ENCODE measurements at regions not wholly inside any gene's neighbourhood (a gene's known extent, or its start where the extent isn't known, plus 50 kb on each side); places are given as distances from the start of the nearest gene placed in this dataset.

DNA sequence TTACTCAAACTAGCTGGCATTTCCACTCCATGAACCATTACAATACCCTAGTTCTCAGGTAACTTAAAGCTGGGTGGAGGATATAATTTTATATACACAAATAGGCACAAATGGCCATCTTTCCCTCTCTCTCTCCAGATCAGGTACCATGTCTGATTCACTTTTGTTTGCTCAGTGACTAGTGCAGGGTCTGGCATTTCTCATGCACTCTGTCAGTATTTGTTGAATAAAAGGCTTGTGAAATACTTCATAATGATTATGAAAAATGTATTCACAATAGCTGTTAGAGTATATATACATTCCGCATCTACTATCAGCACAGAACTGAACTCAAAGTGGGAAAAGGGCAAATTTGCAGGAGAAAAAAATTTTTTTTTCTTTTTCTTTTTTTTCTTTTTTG, 510.2 kb upstream of the USP24 start:
- Histone ChIP-seq H3K4me1 (ENCODE audit: control insufficient read depth, insufficient read depth, low read length, poor library complexity, severe bottlenecking) (no peaks in the 10 kb centered on the region), H3K36me3 (ENCODE audit: control insufficient read depth, insufficient read depth, low read length) (no peaks in the 10 kb centered on the region), H3K27ac (ENCODE audit: insufficient read depth, low read length, poor library complexity, severe bottlenecking) (no peak overlapping the region), H3K4me3 (ENCODE audit: insufficient read depth, low read depth, low read length, poor library complexity, severe bottlenecking) (no peak overlapping the region), H3K27me3 (replicated peaks; ENCODE audit: control insufficient read depth, insufficient read depth, low read length, poor library complexity, severe bottlenecking) (no peaks in the 10 kb centered on the region), H3K9me3 (ENCODE audit: control insufficient read depth, low read length) (no peaks in the 10 kb centered on the region)
- no peak for DNase-seq

DNA sequence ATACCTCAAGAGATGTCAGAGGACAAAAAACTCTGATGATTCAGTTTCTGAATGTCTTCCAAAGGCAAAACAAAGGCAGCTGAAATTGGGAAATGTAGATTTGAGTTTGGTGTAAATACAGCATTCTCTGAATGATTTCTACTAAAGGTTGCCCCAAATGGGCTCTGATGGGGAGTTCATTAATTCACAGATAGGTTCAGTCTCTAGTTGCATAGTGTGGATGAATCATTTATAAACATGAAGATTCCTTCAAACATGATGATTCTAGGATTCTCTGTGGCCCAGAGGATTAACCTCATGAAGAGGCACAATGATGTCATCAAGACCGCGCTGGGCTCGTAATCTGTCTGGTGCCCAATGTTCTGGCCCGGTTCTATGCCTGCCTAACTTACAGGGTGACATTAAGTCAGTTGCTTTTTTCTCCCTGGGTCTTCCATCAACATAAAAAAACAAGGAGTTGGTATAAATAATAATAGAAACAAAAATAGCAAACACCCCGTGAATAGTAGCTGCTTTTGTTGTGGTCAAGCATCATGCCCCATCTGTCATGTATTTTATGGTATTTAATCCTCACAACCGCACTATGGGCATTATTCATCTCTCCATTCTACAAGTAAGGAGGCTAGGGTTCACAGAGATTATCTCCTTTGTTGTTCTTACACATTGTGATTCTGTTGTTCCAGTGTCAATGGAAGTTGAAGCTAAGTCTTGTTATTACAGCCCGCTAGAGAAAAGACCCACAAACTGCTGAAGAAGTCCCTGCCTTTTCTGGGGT, 509.6 kb upstream of the USP24 start:
- no peaks in the 10 kb centered on the region for H3K9me3 ChIP-seq (ENCODE audit: control insufficient read depth, low read length)
- no peaks in the 10 kb centered on the region for H3K36me3 ChIP-seq (ENCODE audit: control insufficient read depth, insufficient read depth, low read length)
- H3K27ac ChIP-seq (ENCODE audit: insufficient read depth, low read length, poor library complexity, severe bottlenecking), result no peak overlapping the region
- H3K4me3 ChIP-seq (ENCODE audit: insufficient read depth, low read depth, low read length, poor library complexity, severe bottlenecking), result no peak overlapping the region
- no peaks in the 10 kb centered on the region for H3K27me3 ChIP-seq (replicated peaks; ENCODE audit: control insufficient read depth, insufficient read depth, low read length, poor library complexity, severe bottlenecking)
- DNase-seq, result no peak
- no peaks in the 10 kb centered on the region for H3K4me1 ChIP-seq (ENCODE audit: control insufficient read depth, insufficient read depth, low read length, poor library complexity, severe bottlenecking)

DNA sequence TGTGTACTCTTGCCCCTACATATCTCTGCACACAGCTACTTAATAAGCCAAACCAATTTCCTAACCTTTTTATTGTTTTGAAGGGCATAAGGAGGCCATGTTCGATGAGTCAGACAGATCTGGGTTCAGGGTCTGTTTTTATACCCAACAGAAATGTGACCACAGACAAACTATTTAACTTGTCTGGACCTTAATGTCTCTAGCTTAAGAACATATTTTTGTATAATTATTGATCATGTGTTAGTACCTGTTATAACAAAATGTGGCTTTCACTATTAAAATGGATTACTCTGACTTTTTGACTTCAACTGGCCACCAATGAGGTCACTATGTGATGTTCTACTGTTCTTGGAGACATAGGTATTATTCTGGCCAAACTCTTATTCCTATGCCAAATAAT, 507.8 kb upstream of the USP24 start:
- Histone ChIP-seq H3K36me3 (ENCODE audit: control insufficient read depth, insufficient read depth, low read length) (no peaks in the 10 kb centered on the region), H3K4me1 (ENCODE audit: control insufficient read depth, insufficient read depth, low read length, poor library complexity, severe bottlenecking) (no peaks in the 10 kb centered on the region), H3K27me3 (replicated peaks; ENCODE audit: control insufficient read depth, insufficient read depth, low read length, poor library complexity, severe bottlenecking) (no peaks in the 10 kb centered on the region), H3K4me3 (ENCODE audit: insufficient read depth, low read depth, low read length, poor library complexity, severe bottlenecking) (no peak overlapping the region), H3K9me3 (ENCODE audit: control insufficient read depth, low read length) (no peaks in the 10 kb centered on the region), H3K27ac (ENCODE audit: insufficient read depth, low read length, poor library complexity, severe bottlenecking) (no peak overlapping the region)
- no peak for DNase-seq

DNA sequence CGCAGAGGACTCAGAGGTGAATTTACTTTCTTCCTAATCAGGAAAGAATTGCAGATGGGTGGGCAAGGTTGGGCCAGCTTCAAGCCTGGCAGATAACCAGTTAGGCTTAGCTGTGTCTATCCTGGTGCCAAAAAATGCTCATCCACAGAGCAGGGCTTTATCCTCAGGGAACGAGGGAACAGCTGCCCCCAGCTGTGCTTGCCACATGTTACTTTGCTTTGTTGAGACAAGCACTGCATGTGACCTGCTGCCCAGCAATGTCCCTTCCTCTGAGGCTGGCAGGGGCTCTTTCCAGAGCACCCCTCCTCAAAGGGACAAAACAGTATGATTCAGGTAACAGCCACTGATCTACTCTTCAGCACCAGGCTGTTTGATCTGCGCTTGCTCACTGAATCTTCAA, 505.1 kb upstream of the USP24 start:
- no peaks in the 10 kb centered on the region for H3K4me1 ChIP-seq (ENCODE audit: control insufficient read depth, insufficient read depth, low read length, poor library complexity, severe bottlenecking)
- no peaks in the 10 kb centered on the region for H3K27me3 ChIP-seq (replicated peaks; ENCODE audit: control insufficient read depth, insufficient read depth, low read length, poor library complexity, severe bottlenecking)
- no peaks in the 10 kb centered on the region for H3K9me3 ChIP-seq (ENCODE audit: control insufficient read depth, low read length)
- no peaks in the 10 kb centered on the region for H3K36me3 ChIP-seq (ENCODE audit: control insufficient read depth, insufficient read depth, low read length)
- H3K4me3 ChIP-seq (ENCODE audit: insufficient read depth, low read depth, low read length, poor library complexity, severe bottlenecking), result no peak overlapping the region
- H3K27ac ChIP-seq (ENCODE audit: insufficient read depth, low read length, poor library complexity, severe bottlenecking), result no peak overlapping the region
- DNase-seq, result no peak

DNA sequence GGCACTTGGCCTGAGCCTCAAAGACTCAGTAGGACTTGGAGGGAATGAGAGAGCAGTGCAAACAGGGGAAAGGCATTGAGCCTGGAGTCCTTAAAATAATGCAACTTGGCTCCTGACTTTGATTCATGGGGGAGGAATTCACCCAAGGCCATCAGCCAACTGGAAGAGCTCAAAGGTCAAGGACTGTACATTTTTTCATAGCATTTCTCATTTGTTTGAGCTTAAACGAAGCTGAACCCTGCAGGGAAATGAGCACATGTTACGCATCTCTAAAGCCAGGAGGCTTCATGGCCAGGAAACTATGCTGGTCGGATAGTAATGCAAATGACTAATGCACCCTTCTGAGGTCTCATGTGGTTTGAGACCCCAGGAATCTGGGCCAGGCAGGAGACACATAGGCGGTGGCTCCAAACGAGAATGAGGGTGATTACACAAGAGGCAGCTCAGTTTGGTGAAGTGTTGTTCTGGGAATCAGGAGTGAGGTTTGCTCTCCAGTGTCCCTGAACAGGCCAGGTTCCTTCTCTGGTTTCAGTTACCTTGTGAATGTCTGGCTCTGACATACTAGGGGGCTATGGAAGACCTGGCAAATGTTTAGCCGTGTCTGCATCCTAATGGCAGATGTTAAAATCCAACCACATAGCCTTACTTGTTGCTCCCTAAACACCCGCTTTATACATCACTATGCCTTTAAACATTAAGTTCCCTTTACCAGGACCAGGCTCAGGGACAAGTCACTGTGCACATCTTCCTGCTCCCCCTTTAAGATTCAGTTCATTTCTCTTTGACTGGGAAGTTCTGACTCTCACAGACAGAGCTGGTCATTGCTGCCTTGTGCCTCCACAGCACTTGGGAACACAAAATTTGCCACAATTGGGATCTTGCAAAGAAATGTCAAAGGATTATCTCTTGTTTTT, 503.9 kb upstream of the USP24 start:
- Histone ChIP-seq H3K27ac (ENCODE audit: insufficient read depth, low read length, poor library complexity, severe bottlenecking) (no peak overlapping the region), H3K4me1 (ENCODE audit: control insufficient read depth, insufficient read depth, low read length, poor library complexity, severe bottlenecking) (no peaks in the 10 kb centered on the region), H3K27me3 (replicated peaks; ENCODE audit: control insufficient read depth, insufficient read depth, low read length, poor library complexity, severe bottlenecking) (no peaks in the 10 kb centered on the region), H3K9me3 (ENCODE audit: control insufficient read depth, low read length) (no peaks in the 10 kb centered on the region), H3K36me3 (ENCODE audit: control insufficient read depth, insufficient read depth, low read length) (no peaks in the 10 kb centered on the region), H3K4me3 (ENCODE audit: insufficient read depth, low read depth, low read length, poor library complexity, severe bottlenecking) (no peak overlapping the region)
- DNase-seq, result no peak

DNA sequence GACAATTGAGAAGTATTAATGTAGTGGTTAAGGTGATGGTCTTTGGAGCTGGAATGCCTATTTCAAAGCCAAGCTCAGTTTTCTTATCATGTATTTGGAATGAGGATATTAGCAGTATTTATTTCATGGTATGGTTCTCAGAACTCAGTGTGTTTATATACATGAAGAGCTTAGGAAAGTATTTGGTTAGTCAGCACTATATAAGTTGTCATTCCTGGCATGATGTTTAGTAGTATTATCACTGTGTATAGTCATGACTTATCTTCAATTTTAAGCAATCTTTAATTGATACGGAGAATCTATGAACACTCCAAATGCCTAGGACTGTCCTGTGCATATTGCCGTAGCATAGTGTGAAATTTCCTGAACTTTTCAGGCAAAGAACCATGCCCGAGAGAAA, 501.9 kb upstream of the USP24 start:
- Histone ChIP-seq H3K4me3 (ENCODE audit: insufficient read depth, low read depth, low read length, poor library complexity, severe bottlenecking) (no peak overlapping the region), H3K36me3 (ENCODE audit: control insufficient read depth, insufficient read depth, low read length) (no peaks in the 10 kb centered on the region), H3K27ac (ENCODE audit: insufficient read depth, low read length, poor library complexity, severe bottlenecking) (no peak overlapping the region), H3K4me1 (ENCODE audit: control insufficient read depth, insufficient read depth, low read length, poor library complexity, severe bottlenecking) (no peaks in the 10 kb centered on the region), H3K27me3 (replicated peaks; ENCODE audit: control insufficient read depth, insufficient read depth, low read length, poor library complexity, severe bottlenecking) (no peaks in the 10 kb centered on the region), H3K9me3 (ENCODE audit: control insufficient read depth, low read length) (no peaks in the 10 kb centered on the region)
- DNase-seq, result no peak

DNA sequence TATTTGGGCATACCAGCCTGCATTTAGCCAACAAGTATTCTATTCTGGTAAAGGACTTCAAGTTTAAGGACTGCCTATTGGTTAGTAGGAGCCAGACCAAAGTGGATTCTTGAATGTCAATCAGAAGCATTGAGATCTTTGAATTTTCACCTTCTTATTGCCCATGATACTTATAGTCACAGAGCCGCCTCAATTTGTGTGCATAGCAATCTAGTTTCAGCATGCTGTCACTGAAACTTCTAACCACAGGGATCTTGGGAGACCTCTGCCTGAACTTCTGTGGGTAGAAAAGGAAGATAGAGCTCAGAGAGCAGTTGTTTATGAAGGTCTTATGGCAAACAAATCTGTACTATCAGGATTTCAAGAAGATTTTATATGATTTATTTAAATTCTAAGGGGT, 501.4 kb upstream of the USP24 start:
- Histone ChIP-seq H3K4me1 (ENCODE audit: control insufficient read depth, insufficient read depth, low read length, poor library complexity, severe bottlenecking) (no peaks in the 10 kb centered on the region), H3K9me3 (ENCODE audit: control insufficient read depth, low read length) (no peaks in the 10 kb centered on the region), H3K36me3 (ENCODE audit: control insufficient read depth, insufficient read depth, low read length) (no peaks in the 10 kb centered on the region), H3K27ac (ENCODE audit: insufficient read depth, low read length, poor library complexity, severe bottlenecking) (no peak overlapping the region), H3K4me3 (ENCODE audit: insufficient read depth, low read depth, low read length, poor library complexity, severe bottlenecking) (no peak overlapping the region), H3K27me3 (replicated peaks; ENCODE audit: control insufficient read depth, insufficient read depth, low read length, poor library complexity, severe bottlenecking) (no peaks in the 10 kb centered on the region)
- no peak for DNase-seq

DNA sequence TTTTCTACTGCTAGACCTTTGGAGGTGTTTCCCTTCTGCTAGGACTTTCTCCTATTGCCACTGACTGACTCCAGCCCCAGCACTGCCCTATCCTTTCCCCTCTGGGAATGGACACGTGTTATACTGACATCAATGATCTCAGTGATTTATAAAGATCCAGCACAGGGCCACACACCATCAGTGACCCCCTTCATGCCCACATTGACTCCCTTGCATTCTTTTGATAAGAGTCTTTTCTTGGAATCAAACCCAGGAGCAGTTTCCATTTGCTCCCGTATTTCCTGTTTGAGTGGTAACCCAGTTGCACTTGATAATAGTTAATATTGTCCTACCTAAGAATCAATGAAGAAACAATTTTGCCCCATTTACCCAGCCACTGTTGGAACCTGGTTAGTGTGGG, 501.0 kb upstream of the USP24 start:
- Histone ChIP-seq H3K4me3 (ENCODE audit: insufficient read depth, low read depth, low read length, poor library complexity, severe bottlenecking) (no peak overlapping the region), H3K4me1 (ENCODE audit: control insufficient read depth, insufficient read depth, low read length, poor library complexity, severe bottlenecking) (no peaks in the 10 kb centered on the region), H3K27me3 (replicated peaks; ENCODE audit: control insufficient read depth, insufficient read depth, low read length, poor library complexity, severe bottlenecking) (no peaks in the 10 kb centered on the region), H3K36me3 (ENCODE audit: control insufficient read depth, insufficient read depth, low read length) (no peaks in the 10 kb centered on the region), H3K27ac (ENCODE audit: insufficient read depth, low read length, poor library complexity, severe bottlenecking) (no peak overlapping the region), H3K9me3 (ENCODE audit: control insufficient read depth, low read length) (no peaks in the 10 kb centered on the region)
- DNase-seq, result no peak

DNA sequence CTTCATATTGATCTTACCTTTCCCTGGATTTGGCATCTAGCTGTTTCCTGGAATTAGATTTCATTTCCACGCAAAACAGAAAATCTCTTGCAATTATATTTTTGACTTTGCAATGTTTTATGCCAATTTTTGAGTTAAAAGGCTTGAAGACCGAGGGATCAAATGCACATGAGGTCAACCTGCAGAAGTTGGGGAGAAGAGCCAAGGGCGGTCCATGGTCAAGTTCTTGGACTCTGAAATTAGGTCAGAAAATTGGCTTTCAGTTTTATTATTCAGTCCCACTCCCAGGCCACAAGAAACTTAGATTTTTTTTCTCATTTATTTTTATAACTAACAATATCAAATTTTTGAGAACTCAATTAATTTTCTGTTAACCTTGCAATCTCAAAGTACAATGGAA, 499.1 kb upstream of the USP24 start:
- DNase-seq, result no peak
- H3K4me1 ChIP-seq (ENCODE audit: control insufficient read depth, insufficient read depth, low read length, poor library complexity, severe bottlenecking), result no peaks in the 10 kb centered on the region
- no peaks in the 10 kb centered on the region for H3K9me3 ChIP-seq (ENCODE audit: control insufficient read depth, low read length)
- H3K27ac ChIP-seq (ENCODE audit: insufficient read depth, low read length, poor library complexity, severe bottlenecking), result no peak overlapping the region
- no peak overlapping the region for H3K4me3 ChIP-seq (ENCODE audit: insufficient read depth, low read depth, low read length, poor library complexity, severe bottlenecking)
- no peaks in the 10 kb centered on the region for H3K27me3 ChIP-seq (replicated peaks; ENCODE audit: control insufficient read depth, insufficient read depth, low read length, poor library complexity, severe bottlenecking)
- no peaks in the 10 kb centered on the region for H3K36me3 ChIP-seq (ENCODE audit: control insufficient read depth, insufficient read depth, low read length)

DNA sequence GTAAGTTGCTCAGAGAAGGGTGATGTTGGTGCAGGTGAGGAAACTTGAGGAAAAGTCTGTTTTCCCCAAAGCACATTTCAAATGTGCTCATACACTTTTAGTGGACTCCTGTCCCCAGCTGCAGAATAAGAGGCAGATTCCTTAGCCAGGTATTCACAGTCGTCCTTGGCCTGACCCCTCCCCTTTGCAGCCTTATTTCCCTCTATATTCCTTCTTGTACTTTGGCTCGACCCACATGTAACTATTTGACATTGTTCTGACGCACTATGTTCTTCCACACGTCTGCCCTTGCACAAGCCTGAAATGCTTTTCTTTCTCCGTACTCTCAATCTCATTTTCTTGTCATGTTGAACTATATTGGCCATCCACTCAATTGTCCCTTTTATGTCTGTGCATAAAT, 498.4 kb upstream of the USP24 start:
- H3K4me1 ChIP-seq (ENCODE audit: control insufficient read depth, insufficient read depth, low read length, poor library complexity, severe bottlenecking), result no peaks in the 10 kb centered on the region
- no peaks in the 10 kb centered on the region for H3K36me3 ChIP-seq (ENCODE audit: control insufficient read depth, insufficient read depth, low read length)
- no peak overlapping the region for H3K27ac ChIP-seq (ENCODE audit: insufficient read depth, low read length, poor library complexity, severe bottlenecking)
- no peak overlapping the region for H3K4me3 ChIP-seq (ENCODE audit: insufficient read depth, low read depth, low read length, poor library complexity, severe bottlenecking)
- DNase-seq, result no peak
- H3K27me3 ChIP-seq (replicated peaks; ENCODE audit: control insufficient read depth, insufficient read depth, low read length, poor library complexity, severe bottlenecking), result no peaks in the 10 kb centered on the region
- no peaks in the 10 kb centered on the region for H3K9me3 ChIP-seq (ENCODE audit: control insufficient read depth, low read length)
